ENCODE measurements at regions not wholly inside any gene's neighbourhood (a gene's known extent, or its start where the extent isn't known, plus 50 kb on each side); places are given as distances from the start of the nearest gene placed in this dataset.
"Not testable (repeated sequence)": the region's sequence is repeated elsewhere in the genome, so short reads cannot be mapped to it uniquely, and the experiment has no call there.

DNA sequence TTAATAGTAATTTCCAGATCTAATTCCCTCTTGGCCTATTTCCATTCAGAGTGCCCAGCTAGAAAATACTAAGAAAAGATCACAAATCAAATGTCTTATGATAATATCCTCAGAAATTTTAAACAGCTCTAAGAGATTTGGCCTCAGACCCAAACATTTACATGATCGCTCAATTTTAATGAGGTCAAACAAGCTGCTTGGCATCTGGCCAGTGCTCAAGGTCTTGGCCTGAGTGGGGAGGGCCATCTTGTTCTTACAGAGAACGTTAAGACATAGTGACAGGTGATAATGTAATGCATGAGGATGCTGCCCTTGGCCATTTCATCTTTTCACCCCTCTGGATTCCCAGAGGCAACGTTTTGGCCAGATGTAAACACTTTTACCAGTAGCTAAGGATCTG, 159.2 kb upstream of the SLC7A11 start:
- DNase-seq (ENCODE audit: low read depth, low spot score): no peak

- no peak for DNase-seq (ENCODE audit: low read depth, low spot score)
Observed at GRCh38 chr4:138400543-138400942, 158.4 kb upstream of the SLC7A11 start.

DNA sequence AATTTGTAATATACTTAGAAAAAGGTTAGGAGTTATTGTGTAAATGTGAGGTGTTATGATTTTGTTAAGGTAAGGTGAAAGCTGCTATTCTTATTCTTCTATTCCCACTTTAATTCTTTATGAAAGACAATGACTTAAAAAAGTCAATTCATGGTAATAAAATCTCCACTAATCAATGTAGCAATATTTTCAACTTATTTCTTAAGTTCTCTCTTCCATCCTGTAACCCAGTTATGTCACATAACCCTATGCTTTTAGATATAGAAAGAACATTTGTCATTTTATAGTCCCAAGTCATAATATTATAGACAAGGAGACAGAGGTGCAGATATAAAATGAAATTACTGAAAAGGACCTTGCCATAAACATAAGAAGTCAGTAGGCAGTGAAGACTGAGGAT, 157.9 kb upstream of the SLC7A11 start:
- DNase-seq (ENCODE audit: low read depth, low spot score): no peak

DNA sequence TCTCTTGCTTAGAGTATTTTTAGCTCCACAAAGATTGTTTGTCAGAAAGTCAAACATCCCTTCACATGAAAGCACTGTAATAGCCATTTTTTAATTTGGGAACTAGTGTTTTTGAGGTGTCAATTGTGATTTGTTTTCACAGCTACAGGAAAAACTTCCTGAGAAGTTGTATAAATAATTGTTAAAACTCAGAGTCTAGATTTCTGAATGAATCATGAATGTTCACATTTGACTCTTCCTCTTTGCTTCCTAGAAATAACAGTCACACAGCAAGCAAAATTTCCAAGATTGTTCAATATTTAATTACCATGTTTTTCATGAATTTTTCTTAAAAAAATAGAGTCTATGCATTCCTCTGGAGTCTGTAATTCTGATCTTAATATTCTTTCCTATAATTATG, 156.9 kb upstream of the SLC7A11 start:
- DNase-seq (ENCODE audit: low read depth, low spot score): no peak

- peak; percentile 74 for DNase-seq (ENCODE audit: low read depth, low spot score)
Observed at GRCh38 chr4:138398322-138398721, 156.2 kb upstream of the SLC7A11 start.

DNA sequence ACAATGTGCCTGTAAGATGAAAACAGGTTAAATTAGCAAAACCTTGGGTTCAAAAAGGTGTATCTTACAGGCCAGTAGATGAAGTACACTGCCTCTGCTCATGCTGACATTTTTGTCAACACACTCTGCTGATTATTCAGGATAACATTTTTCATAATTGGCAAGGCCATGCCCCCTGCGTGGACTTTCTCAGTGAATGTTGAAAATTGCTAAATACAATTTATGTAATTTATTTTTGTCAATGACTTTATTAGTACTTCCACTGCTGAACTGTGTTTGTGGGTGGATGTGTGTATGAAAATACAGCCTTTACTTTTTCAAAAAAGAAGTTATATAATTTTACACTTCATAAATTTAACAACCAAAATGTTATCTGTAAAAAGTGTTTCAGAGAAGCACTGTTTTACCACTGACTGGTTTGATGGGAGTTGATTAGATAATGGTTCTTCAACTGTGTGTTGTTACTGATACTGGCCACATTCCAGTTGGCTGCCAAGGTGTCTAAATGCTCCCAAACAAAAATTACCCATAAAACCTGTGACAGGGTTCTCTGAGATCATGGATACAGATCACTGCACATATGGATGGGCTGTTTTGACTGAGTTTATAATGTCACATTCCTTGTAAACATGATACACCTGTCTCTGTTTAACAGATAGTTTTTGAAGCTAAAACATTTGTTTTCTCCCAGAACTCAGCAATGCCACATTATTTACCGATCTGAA, 151.9 kb upstream of the SLC7A11 start:
- no peak for DNase-seq (ENCODE audit: low read depth, low spot score)

GRCh38 chr4:138392751-138393308, 150.7 kb upstream of the SLC7A11 start:
- DNase-seq (ENCODE audit: low read depth, low spot score): no peak

- no peak for DNase-seq (ENCODE audit: low read depth, low spot score)
Observed at GRCh38 chr4:138389976-138390685, 148.0 kb upstream of the SLC7A11 start.

GRCh38 chr4:138374947-138375346, 132.8 kb upstream of the SLC7A11 start:
- no peak for DNase-seq (ENCODE audit: low read depth, low spot score)

DNA sequence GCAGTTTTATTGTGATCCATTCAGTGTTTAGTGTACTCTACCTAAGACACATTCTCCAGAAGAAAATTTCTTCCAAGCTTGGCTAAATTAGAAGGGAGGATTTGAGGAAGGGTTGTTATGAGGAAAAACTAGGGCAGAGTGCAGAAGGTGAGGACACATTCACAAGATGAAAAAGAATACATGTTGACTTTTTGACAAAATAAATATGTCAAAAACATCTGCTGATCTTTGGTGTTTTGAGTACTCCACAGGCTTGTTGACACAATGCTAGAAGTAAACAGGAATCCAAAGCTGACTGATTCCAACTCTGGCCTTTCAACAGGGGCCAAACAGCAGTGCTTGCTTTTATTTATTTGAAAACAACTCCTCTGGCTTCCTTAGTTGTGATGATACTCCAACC, 125.8 kb upstream of the SLC7A11 start:
- DNase-seq (ENCODE audit: low read depth, low spot score): peak; percentile 10

- DNase-seq (ENCODE audit: low read depth, low spot score): not testable (repeated sequence)
Observed at GRCh38 chr4:138352446-138352845, 110.3 kb upstream of the SLC7A11 start.

GRCh38 chr4:138348055-138348454, 105.9 kb upstream of the SLC7A11 start:
- no peak for DNase-seq (ENCODE audit: low read depth, low spot score)

DNA sequence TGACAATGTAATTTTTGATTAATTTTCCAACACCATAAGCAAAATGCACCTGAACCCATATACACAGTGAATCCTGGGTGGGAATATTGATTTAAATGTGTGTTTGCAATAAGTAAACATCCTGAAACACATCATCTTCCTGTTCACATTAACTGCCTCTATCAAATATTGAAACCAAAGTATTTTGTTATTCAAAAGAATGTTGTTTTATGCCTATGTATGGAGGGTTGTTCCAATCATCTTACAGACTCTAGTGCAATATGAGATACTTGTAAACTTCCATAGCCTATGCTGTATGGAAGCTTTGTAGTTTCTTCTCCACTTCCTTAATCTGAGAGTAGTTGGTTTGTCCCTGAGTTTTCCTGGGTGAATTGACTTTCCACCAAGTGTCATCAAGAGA, 105.4 kb upstream of the SLC7A11 start:
- no peak for DNase-seq (ENCODE audit: low read depth, low spot score)

DNA sequence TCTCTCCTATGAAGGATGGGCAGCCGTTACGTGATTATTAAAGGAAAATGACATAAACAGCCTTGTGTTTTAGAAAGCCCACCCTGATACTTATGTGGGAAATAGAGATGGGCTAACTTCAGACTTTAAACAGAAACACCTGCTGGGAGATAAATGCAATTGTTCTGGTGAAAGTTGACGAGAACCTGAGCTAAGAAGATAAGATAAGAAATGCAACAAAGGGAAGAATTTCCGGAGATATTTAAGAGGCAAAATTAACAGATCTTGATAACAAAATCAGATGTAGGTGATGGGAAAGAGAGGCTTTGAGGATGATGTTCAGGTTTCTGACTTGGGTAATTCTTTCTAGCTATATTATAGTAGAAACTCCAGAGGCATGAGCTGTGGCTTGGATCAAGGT, 102.7 kb upstream of the SLC7A11 start:
- no peak for DNase-seq (ENCODE audit: low read depth, low spot score)

GRCh38 chr4:138344054-138344453, 101.9 kb upstream of the SLC7A11 start:
- DNase-seq (ENCODE audit: low read depth, low spot score): no peak

DNA sequence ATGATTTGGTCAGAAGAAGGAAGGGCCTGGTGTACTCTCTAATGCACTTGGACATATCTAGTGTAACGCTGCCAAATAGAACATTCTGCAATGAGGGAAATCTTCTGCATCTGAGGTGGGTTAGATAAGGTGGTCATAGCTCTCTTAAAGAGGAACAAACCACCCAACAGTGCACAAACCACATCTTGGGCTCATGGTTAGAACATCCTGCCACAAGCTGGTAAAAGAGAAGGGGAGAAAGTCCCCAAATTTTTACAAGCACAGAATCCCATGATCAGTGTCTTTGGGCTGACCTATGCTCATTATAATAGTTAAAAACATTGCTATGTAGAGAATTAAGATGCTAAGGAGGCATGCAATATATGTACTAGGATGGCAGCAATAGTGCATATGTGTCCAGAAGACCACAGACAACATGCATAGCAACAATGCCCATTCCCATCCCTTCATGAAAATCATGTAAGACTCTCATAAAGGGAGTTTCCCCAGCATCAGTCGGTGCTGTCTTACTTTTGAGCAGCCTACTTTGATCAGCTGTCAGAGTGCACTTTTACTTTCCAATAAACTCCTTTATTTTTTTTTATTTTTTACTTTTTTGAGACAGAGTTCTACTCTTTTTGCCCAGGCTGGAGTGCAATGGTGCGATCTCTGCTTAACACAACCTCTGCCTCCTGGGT, 99.7 kb upstream of the SLC7A11 start:
- no peak for DNase-seq (ENCODE audit: low read depth, low spot score)

- DNase-seq (ENCODE audit: low read depth, low spot score): no peak
Observed at GRCh38 chr4:138338840-138339239, 96.7 kb upstream of the SLC7A11 start.

DNA sequence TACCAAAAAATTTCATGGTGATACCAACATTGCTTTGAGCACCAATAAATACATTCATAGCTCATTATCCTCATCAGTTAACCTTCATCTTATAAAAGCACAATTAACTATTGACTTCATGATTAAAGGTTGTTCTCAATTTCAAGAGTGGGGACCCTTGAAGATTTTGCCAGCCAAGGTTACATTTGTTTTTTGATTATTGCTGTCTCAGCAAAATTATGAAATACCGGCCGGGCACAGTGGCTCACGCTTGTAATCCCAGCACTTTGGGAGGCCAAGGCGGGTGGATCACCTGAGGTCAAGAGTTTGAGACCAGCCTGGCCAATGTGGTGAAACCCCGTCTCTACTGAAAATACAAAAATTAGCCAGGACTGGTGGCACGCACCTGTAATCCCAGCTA, 96.1 kb upstream of the SLC7A11 start:
- not testable (repeated sequence) for DNase-seq (ENCODE audit: low read depth, low spot score)

DNA sequence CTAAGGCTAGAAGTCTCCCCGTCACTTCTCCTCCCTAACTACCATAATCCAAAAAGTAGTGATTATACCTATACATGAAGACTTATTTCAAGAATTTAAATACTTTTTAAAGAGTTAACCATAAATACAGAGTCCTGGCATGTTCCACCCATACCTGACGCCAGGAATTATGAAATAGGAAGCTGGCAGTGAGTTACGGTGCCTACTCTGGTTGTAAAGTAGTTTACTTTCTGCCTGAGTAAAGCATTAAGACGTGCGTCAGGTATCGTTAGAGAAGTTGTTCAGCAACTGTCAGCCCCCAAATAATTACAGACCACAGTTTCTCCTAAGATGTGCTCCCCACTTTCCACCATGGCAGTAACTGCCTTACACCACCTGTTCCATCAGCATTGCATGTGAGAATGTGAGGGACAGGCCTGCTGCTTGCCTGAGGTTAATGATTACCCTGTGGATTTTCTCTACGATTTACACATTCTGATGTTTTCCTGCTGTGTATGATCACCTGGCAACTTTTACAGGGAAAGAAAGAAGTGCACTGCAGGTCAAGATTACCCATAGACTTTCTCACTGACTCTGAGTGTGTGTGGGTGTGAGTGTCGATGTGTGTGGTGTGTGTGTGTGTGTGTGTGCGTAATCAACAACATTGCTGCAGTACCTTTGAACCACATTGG, 92.3 kb upstream of the SLC7A11 start:
- DNase-seq (ENCODE audit: low read depth, low spot score): no peak

DNA sequence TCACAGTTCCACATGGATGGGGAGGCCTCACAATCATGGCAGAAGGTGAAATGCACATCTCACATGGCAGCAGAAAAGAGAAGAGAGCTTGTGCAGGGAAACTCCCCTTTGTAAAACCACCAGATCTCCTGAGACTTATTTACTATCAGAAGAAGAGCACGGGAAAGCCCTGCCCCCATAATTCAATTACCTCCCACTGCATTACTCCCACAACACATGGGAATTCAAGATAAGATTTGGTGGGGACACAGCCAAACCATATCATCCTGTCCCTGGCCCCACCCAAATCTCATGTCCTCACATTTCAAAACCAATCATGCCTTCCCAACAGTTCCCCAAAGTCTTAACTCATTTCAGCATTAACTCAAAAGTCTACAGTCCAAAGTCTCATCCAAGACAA, 90.3 kb upstream of the SLC7A11 start:
- DNase-seq (ENCODE audit: low read depth, low spot score): not testable (repeated sequence)

GRCh38 chr4:138330531-138330930, 88.4 kb upstream of the SLC7A11 start:
- DNase-seq (ENCODE audit: low read depth, low spot score): peak; percentile 78

- no peak for DNase-seq (ENCODE audit: low read depth, low spot score)
Observed at GRCh38 chr4:138329506-138330070, 87.4 kb upstream of the SLC7A11 start.
